ENCODE measurements at regions not wholly inside any gene's neighbourhood (a gene's known extent, or its start where the extent isn't known, plus 50 kb on each side); places are given as distances from the start of the nearest gene placed in this dataset.
"Not testable (repeated sequence)": the region's sequence is repeated elsewhere in the genome, so short reads cannot be mapped to it uniquely, and the experiment has no call there.

DNA sequence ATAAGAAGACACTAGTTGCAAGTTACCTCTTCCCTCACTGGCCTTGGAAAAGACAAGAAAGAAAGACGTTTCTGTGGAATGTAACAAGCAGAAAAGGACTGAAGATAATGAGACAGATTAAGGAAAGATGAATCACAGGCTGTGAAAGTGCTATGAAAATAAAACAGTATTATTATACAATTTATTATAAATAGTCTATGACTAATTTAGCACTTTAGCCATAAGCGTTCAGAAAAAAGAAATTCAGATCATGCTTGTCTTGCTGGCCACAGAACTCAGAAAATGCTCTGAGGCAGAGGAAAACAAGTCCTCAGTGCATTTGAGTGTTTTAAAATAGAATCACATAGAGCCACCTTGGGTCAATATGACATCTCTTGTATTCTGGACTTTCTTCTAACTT lies 174.8 kb upstream of the NBPF9 start:
- not testable (repeated sequence) for H3K27ac ChIP-seq (ENCODE audit: low read depth, low read length); H3K9ac ChIP-seq (ENCODE audit: low read depth in 1 of 3, low read length in 3 of 3); H3K4me3 ChIP-seq (ENCODE audit: low read length in 3 of 3); H3K4me1 ChIP-seq (ENCODE audit: control insufficient read depth in 3 of 3, insufficient read depth in 3 of 3, low read length in 3 of 3); H3K36me3 ChIP-seq (ENCODE audit: control insufficient read depth in 3 of 3, insufficient read depth in 3 of 3, low read length in 3 of 3); H3K27me3 ChIP-seq (ENCODE audit: control insufficient read depth in 3 of 3, insufficient read depth in 3 of 3, low read length in 3 of 3); H3K9me3 ChIP-seq (ENCODE audit: control insufficient read depth in 3 of 3, low read length in 3 of 3)

DNA sequence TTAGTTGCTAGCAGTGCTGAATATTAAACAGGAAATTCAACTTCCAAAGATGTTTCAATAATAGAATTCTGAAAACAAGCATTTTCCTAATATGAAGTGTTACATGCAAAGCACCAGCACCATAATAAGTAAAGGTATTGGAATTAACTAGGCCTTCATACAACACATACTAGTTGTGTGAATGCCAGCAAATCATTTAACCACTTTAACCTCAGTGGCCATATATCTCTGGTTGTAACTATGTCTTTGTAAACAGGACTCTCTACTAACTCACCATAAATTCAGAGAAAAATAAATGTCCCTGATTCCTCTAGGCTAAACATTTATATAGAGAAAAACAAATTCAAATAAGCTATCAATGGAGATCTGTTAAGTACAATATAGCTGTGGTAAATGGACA lies 175.7 kb upstream of the NBPF9 start:
- H3K36me3 ChIP-seq (ENCODE audit: control insufficient read depth in 3 of 3, insufficient read depth in 3 of 3, low read length in 3 of 3); H3K27me3 ChIP-seq (ENCODE audit: control insufficient read depth in 3 of 3, insufficient read depth in 3 of 3, low read length in 3 of 3); H3K27ac ChIP-seq (ENCODE audit: low read depth, low read length); H3K9me3 ChIP-seq (ENCODE audit: control insufficient read depth in 3 of 3, low read length in 3 of 3); H3K4me1 ChIP-seq (ENCODE audit: control insufficient read depth in 3 of 3, insufficient read depth in 3 of 3, low read length in 3 of 3); H3K4me3 ChIP-seq (ENCODE audit: low read length in 3 of 3); H3K9ac ChIP-seq (ENCODE audit: low read depth in 1 of 3, low read length in 3 of 3): not testable (repeated sequence)

DNA sequence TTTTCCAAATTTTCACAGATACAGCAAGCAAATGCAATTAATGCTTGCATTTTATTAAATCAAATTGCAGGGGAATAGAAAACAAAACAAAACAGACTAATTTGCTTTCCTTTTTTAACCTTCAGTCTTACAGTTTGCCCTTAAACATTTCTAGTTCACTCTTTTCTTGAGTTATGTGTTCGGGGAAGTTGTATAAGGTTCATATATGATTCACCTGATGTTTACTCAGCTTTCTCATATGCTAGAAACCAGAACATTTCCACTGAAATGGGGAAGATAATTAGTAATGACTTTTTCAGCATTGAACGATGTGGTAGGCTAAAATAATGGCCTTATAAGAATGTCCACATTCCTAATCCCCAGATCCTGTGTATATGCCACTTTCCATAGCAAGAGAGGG lies 176.2 kb upstream of the NBPF9 start:
- H3K4me1 ChIP-seq (ENCODE audit: control insufficient read depth in 3 of 3, insufficient read depth in 3 of 3, low read length in 3 of 3); H3K4me3 ChIP-seq (ENCODE audit: low read length in 3 of 3); H3K9me3 ChIP-seq (ENCODE audit: control insufficient read depth in 3 of 3, low read length in 3 of 3); H3K36me3 ChIP-seq (ENCODE audit: control insufficient read depth in 3 of 3, insufficient read depth in 3 of 3, low read length in 3 of 3); H3K9ac ChIP-seq (ENCODE audit: low read depth in 1 of 3, low read length in 3 of 3); H3K27ac ChIP-seq (ENCODE audit: low read depth, low read length); H3K27me3 ChIP-seq (ENCODE audit: control insufficient read depth in 3 of 3, insufficient read depth in 3 of 3, low read length in 3 of 3): not testable (repeated sequence)

DNA sequence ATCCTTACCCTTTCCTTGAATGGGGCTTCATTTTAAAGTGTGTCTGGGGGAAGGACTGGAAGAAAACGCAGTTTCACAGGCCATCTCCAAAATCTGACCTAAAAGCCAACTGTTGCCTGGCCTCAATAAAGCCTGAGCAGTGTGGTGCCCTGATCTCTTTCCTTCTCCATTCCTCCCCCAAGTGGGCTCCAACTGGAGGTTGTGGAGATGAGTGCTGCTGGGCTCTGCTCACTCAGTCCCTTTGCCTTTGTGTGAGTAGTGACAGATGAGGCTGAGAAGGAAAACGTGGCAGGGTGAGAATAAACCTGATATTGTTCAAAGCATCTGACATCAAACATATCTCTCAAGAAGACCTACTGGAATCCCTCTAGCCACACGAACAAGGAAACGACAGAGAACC lies 181.4 kb upstream of the NBPF9 start:
- not testable (repeated sequence) for H3K36me3 ChIP-seq (ENCODE audit: control insufficient read depth in 3 of 3, insufficient read depth in 3 of 3, low read length in 3 of 3); H3K4me1 ChIP-seq (ENCODE audit: control insufficient read depth in 3 of 3, insufficient read depth in 3 of 3, low read length in 3 of 3); H3K4me3 ChIP-seq (ENCODE audit: low read length in 3 of 3); H3K9me3 ChIP-seq (ENCODE audit: control insufficient read depth in 3 of 3, low read length in 3 of 3); H3K9ac ChIP-seq (ENCODE audit: low read depth in 1 of 3, low read length in 3 of 3); H3K27ac ChIP-seq (ENCODE audit: low read depth, low read length); H3K27me3 ChIP-seq (ENCODE audit: control insufficient read depth in 3 of 3, insufficient read depth in 3 of 3, low read length in 3 of 3)

DNA sequence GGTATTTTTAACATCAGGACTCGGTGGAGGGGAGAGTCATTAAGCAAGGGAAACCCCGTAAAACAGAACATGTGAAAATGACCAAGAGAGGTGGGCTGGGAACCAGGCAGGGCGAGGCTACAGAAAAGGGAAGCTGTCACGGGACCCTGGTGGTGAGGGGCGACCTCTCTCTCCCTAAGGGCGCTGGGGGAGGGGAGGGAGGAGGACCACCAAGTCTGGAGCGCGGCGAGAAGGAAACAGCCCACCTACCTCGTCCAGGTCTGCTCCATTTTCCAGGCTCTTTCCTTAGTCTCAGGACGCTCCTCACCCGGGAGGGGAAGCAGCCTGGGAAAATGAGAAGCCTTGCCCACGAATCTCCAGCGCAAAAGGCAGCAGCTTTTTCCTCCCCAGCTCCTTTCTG lies 181.9 kb upstream of the NBPF9 start:
- H3K36me3 ChIP-seq (ENCODE audit: control insufficient read depth in 3 of 3, insufficient read depth in 3 of 3, low read length in 3 of 3); H3K4me3 ChIP-seq (ENCODE audit: low read length in 3 of 3); H3K4me1 ChIP-seq (ENCODE audit: control insufficient read depth in 3 of 3, insufficient read depth in 3 of 3, low read length in 3 of 3); H3K9ac ChIP-seq (ENCODE audit: low read depth in 1 of 3, low read length in 3 of 3); H3K27ac ChIP-seq (ENCODE audit: low read depth, low read length); H3K27me3 ChIP-seq (ENCODE audit: control insufficient read depth in 3 of 3, insufficient read depth in 3 of 3, low read length in 3 of 3); H3K9me3 ChIP-seq (ENCODE audit: control insufficient read depth in 3 of 3, low read length in 3 of 3): not testable (repeated sequence)

DNA sequence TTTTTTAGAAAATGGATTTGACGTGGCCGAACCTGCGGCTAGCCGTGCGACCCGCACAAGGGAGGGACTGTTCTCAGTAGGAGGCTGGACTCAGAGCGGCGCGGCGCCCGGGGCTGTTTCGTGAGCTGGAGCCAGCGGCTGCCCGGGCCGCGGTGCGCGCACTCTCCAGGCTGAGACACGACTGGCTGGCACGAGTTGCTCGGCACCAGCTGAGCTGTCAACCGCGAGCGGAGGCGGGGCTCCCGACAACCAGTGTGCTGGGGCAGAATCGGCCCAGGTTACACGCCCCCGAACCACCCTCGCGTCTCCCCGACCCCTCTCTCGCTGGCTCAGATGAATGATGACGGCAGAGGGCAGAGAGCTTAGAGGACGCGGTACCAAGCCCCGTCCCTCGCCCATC lies 182.3 kb upstream of the NBPF9 start:
- peak overlapping the region in 1 of 3 donors; percentile 41 for H3K4me3 ChIP-seq (ENCODE audit: low read length in 3 of 3)
- H3K9ac ChIP-seq (ENCODE audit: low read depth in 1 of 3, low read length in 3 of 3) = peak overlapping the region in 1 of 3 donors; percentile 33
- H3K27me3 ChIP-seq (ENCODE audit: control insufficient read depth in 3 of 3, insufficient read depth in 3 of 3, low read length in 3 of 3); H3K36me3 ChIP-seq (ENCODE audit: control insufficient read depth in 3 of 3, insufficient read depth in 3 of 3, low read length in 3 of 3); H3K27ac ChIP-seq (ENCODE audit: low read depth, low read length); H3K9me3 ChIP-seq (ENCODE audit: control insufficient read depth in 3 of 3, low read length in 3 of 3); H3K4me1 ChIP-seq (ENCODE audit: control insufficient read depth in 3 of 3, insufficient read depth in 3 of 3, low read length in 3 of 3): not testable (repeated sequence)

DNA sequence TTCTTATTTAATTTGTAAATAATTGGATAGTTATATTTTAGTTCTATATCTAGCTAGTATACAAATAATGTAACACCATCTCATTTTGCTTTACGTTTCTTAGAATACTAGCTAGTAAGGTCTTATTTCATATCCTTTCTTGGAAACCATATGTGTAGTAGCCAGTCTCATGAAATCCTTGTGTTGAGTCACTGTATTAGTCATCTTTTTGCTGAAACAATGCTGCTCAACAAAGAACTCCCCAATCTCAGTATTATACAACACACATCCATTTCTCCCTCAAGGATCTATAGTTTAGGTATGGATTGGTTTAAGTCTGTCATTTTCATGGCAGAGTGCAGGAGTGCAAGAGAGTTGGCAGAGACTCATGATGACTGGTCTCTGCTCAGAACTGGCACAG lies 185.2 kb upstream of the NBPF9 start:
- not testable (repeated sequence) for H3K9me3 ChIP-seq (ENCODE audit: control insufficient read depth in 3 of 3, low read length in 3 of 3); H3K4me3 ChIP-seq (ENCODE audit: low read length in 3 of 3); H3K4me1 ChIP-seq (ENCODE audit: control insufficient read depth in 3 of 3, insufficient read depth in 3 of 3, low read length in 3 of 3); H3K36me3 ChIP-seq (ENCODE audit: control insufficient read depth in 3 of 3, insufficient read depth in 3 of 3, low read length in 3 of 3); H3K9ac ChIP-seq (ENCODE audit: low read depth in 1 of 3, low read length in 3 of 3); H3K27me3 ChIP-seq (ENCODE audit: control insufficient read depth in 3 of 3, insufficient read depth in 3 of 3, low read length in 3 of 3); H3K27ac ChIP-seq (ENCODE audit: low read depth, low read length)

DNA sequence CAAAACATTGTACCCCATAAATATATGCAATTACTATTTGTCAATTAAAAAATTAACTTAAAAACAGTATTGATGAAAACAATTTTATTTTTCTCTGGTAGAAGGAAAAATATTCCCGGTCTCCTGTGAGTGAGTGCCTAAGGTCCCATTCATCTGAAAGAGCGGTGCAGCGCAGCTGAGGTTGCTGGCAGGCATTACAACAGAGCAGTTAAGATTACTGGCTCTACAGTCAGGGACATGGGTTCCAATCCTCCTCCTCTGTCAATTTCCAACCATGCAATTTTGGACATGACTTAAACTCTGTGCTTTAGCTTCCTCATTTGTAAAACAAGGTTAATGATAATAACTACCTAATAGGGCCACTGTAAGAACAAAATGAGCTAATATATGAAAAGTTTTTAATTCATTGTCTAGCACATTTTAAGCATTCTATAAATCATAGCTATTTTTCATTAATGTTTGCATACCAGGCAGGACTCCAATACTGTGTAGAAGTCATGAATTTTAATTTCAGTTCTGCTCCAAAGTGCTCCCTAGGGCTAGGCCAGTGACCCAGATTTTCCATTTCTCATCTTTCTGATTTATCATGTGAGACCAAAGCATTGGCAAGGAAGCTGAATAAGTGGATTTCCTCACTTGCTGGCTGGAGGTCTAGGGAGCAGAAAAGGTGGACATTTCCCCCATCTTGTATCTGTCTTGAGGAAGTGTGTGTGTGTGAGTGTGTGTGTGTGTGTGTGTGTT lies 174.2 kb upstream of the NBPF19 start:
- H3K27ac ChIP-seq (ENCODE audit: low read depth, low read length); H3K27me3 ChIP-seq (ENCODE audit: control insufficient read depth in 3 of 3, insufficient read depth in 3 of 3, low read length in 3 of 3); H3K9me3 ChIP-seq (ENCODE audit: control insufficient read depth in 3 of 3, low read length in 3 of 3); H3K4me3 ChIP-seq (ENCODE audit: low read length in 3 of 3); H3K36me3 ChIP-seq (ENCODE audit: control insufficient read depth in 3 of 3, insufficient read depth in 3 of 3, low read length in 3 of 3); H3K9ac ChIP-seq (ENCODE audit: low read depth in 1 of 3, low read length in 3 of 3); H3K4me1 ChIP-seq (ENCODE audit: control insufficient read depth in 3 of 3, insufficient read depth in 3 of 3, low read length in 3 of 3): not testable (repeated sequence)

DNA sequence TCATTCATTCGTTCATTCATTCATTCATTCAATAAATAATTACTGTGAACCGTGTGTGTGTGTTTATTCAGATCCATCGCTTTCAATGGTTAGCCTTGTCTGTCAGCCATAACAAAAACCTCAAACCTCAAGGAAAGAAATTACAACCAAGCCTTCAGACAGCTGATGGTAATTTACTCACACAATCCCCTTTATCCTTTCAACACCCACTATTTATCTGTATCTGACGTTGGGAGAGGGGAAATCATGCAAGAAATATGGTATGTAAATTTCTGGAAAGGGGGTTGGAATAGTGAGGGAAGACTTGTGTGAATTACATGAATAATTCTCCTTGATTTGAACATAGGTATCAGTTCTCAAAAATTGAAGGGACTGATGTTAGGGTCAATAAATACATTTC lies 173.6 kb upstream of the NBPF19 start:
- not testable (repeated sequence) for H3K4me1 ChIP-seq (ENCODE audit: control insufficient read depth in 3 of 3, insufficient read depth in 3 of 3, low read length in 3 of 3); H3K9ac ChIP-seq (ENCODE audit: low read depth in 1 of 3, low read length in 3 of 3); H3K36me3 ChIP-seq (ENCODE audit: control insufficient read depth in 3 of 3, insufficient read depth in 3 of 3, low read length in 3 of 3); H3K4me3 ChIP-seq (ENCODE audit: low read length in 3 of 3); H3K27me3 ChIP-seq (ENCODE audit: control insufficient read depth in 3 of 3, insufficient read depth in 3 of 3, low read length in 3 of 3); H3K27ac ChIP-seq (ENCODE audit: low read depth, low read length); H3K9me3 ChIP-seq (ENCODE audit: control insufficient read depth in 3 of 3, low read length in 3 of 3)

DNA sequence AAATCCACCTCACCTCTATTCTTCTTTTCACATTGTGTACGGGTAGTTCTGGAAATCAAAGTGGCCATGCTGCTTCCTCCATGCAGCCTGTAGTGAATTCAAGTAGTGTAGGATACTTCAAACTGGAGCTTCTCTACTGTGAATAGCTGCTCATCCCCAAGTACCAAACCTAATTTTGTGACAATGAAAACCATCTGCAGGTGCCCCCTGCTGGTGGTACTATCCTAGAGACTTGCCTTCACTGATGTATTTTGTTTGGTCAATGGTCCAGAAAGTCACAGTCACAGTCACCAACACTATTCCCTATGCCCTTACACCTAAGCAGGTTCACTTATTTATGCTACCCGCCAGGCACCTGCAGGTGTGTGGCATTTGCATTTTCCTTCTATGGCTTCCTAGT lies 170.0 kb upstream of the NBPF19 start:
- H3K4me3 ChIP-seq (ENCODE audit: low read length in 3 of 3); H3K27me3 ChIP-seq (ENCODE audit: control insufficient read depth in 3 of 3, insufficient read depth in 3 of 3, low read length in 3 of 3); H3K9me3 ChIP-seq (ENCODE audit: control insufficient read depth in 3 of 3, low read length in 3 of 3); H3K9ac ChIP-seq (ENCODE audit: low read depth in 1 of 3, low read length in 3 of 3); H3K36me3 ChIP-seq (ENCODE audit: control insufficient read depth in 3 of 3, insufficient read depth in 3 of 3, low read length in 3 of 3); H3K27ac ChIP-seq (ENCODE audit: low read depth, low read length); H3K4me1 ChIP-seq (ENCODE audit: control insufficient read depth in 3 of 3, insufficient read depth in 3 of 3, low read length in 3 of 3): not testable (repeated sequence)

DNA sequence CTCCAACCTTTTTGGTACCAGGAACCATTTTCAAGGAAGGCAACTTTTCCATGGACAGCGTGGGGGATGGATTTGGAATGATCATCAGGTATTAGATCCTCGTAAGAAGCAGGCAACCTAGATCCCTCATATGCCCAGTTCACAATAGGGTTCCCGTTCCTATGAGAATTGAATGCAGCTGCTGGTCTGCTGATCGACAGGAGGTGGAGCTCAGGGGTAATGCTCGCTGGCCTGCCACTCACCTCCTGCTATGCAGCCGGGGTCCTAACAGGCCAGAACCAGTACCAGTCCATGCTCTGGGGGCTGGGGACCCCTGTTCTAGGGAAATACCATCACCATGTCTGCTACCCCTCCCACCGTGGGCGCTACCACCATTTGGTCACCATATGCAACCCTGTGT lies 167.2 kb upstream of the NBPF19 start:
- H3K36me3 ChIP-seq (ENCODE audit: control insufficient read depth in 3 of 3, insufficient read depth in 3 of 3, low read length in 3 of 3); H3K27ac ChIP-seq (ENCODE audit: low read depth, low read length); H3K4me3 ChIP-seq (ENCODE audit: low read length in 3 of 3); H3K9me3 ChIP-seq (ENCODE audit: control insufficient read depth in 3 of 3, low read length in 3 of 3); H3K9ac ChIP-seq (ENCODE audit: low read depth in 1 of 3, low read length in 3 of 3); H3K4me1 ChIP-seq (ENCODE audit: control insufficient read depth in 3 of 3, insufficient read depth in 3 of 3, low read length in 3 of 3); H3K27me3 ChIP-seq (ENCODE audit: control insufficient read depth in 3 of 3, insufficient read depth in 3 of 3, low read length in 3 of 3): not testable (repeated sequence)

Measured in skeletal muscle tissue (tissue), 3 donors.